H1 (cell line): ENCODE measurements at regions not wholly inside any gene's neighbourhood (a gene's known extent, or its start where the extent isn't known, plus 50 kb on each side); places are given as distances from the start of the nearest gene placed in this dataset.

Experiments
- CREB1 ChIP-seq: IDR thresholded peaks from 2 replicates; pipeline ENCODE4 v1.6.1; 2012; ENCODE audit warnings: inconsistent platforms
- NRF1 ChIP-seq: IDR thresholded peaks from 2 replicates; pipeline ENCODE4 v1.6.1; 2011; ENCODE audit warnings: mild to moderate bottlenecking, low read depth, low read length, improper control_type of control experiment
- PHF8 ChIP-seq: fragments of 200-600 bp; sonication (generic); conservative IDR thresholded peaks from 2 replicates; pipeline ENCODE4 v1.7.1; 2012; ENCODE audit warnings: low read depth, mild to moderate bottlenecking, inconsistent platforms, low read length, moderate library complexity

DNA sequence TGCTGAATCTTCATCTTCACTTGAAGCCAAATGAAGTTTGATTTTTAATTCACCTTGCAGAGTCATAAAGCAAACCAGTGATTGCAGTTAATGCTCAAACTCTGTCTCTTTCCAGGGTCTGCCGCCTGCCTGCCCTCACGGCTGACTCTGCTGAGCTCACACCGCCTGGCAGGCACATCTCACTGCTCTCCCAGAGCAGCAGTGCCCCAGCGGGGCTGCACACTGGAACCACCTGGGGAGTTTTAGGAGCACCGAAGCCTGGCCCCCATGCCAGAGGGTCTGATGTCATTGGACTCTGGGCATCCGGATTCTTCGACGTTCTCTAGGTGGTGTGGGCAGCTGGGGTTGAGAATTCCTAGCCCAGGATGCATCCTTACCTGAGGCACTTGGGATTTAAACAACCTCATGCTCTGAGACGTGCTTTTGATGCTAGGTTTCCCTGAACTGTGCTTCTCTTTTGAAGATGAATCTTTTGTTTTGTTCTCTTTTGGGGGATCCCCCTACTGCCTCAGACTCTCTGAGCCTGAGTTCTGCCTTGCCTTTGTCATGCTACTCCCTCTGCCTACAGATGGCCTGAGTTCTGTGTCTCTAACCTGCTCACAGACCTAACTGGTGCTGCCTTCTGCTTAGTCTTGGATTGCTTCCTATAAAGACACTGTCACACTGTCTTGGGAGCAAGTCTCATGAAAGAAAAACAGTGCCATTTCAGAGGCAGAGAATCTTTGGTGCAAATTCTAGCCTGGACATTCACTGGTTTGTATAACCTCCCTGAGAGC lies 438.1 kb upstream of the CCL2 start (continued):
- TF ChIP-seq PHF8: no peak
- no peak for TF ChIP-seq CREB1
- no peak for TF ChIP-seq NRF1
